Upper lobe of left lung (tissue), 6 donors: ENCODE measurements at regions not wholly inside any gene's neighbourhood (a gene's known extent, or its start where the extent isn't known, plus 50 kb on each side); places are given as distances from the start of the nearest gene placed in this dataset.

ENCODE experiments used
- ATAC-seq, 2 donors: fragments of 200-7000 bp; cut with Tn5 transposase; one replicate each; pipeline ENCODE4 v1.9.1; 2022; ENCODE audit warnings: mild to moderate bottlenecking in 2 of 2, moderate library complexity in 2 of 2; ENCODE audit not compliant: low FRiP score in 2 of 2
- DNase-seq, 2 donors: peaks; one replicate each; pipeline ENCODE4 v3.0.0-alpha.2; 2019 to 2020
- H3K27ac ChIP-seq, 4 donors: fragments of 200-600 bp; sonication (generic); one replicate each; pipeline ENCODE4 v1.5.1; 2016 to 2019
- H3K27me3 ChIP-seq, 4 donors: fragments of 200-600 bp; sonication (generic); one replicate each; pipeline ENCODE4 v1.5.1; 2017 to 2019
- H3K36me3 ChIP-seq, 4 donors: fragments of 200-600 bp; sonication (generic); one replicate each; pipeline ENCODE4 v1.5.1; 2016 to 2019
- H3K4me1 ChIP-seq, 4 donors: fragments of 200-600 bp; sonication (generic); one replicate each; pipeline ENCODE4 v1.5.1; 2018 to 2019
- H3K4me3 ChIP-seq, 4 donors: fragments of 200-600 bp; sonication (generic); one replicate each; pipeline ENCODE4 v1.5.1; 2017 to 2019; ENCODE audit warnings: mild to moderate bottlenecking in 2 of 4, moderate library complexity in 1 of 4
- H3K9me3 ChIP-seq, 4 donors: fragments of 200-600 bp; sonication (generic); one replicate each; pipeline ENCODE4 v1.5.1; 2018 to 2019
- EP300 ChIP-seq, 4 donors: sonication (generic); formaldehyde crosslinking; IDR thresholded peaks; one replicate each; pipeline ENCODE4 v1.5.1; 2017; ENCODE audit warnings: antibody characterized with exemption in 4 of 4, control low read depth in 2 of 4
- POLR2A ChIP-seq, 4 donors: fragments of 450-650 bp; IDR thresholded peaks; one replicate each; pipeline ENCODE4 v1.5.1; 2016 to 2017; ENCODE audit warnings: antibody characterized with exemption in 4 of 4, mild to moderate bottlenecking in 2 of 4
- POLR2AphosphoS5 ChIP-seq, 2 donors: sonication (generic); formaldehyde crosslinking; IDR thresholded peaks; one replicate each; pipeline ENCODE4 v1.5.1; 2017; ENCODE audit warnings: antibody characterized with exemption in 2 of 2
- WGBS, 2 donors: methylation state at CpG; one replicate each; pipeline ENCODE4 v1.1.5; 2017 to 2018; 5-methylcytosine and 5-hydroxymethylcytosine counted together
- TF ChIP-seq, protein P1 (sequence below), 6 experiments: fragments of 450-650 bp in 4 of 6; fragments of 200-600 bp in 2 of 6; sonication (generic) in 2 of 6; IDR thresholded peaks; one replicate each; pipeline ENCODE4 v1.5.1; 2016 to 2019; ENCODE audit warnings: antibody characterized with exemption in 6 of 6
- donor health status: DM: no; HTN: no; CAD: no; lungs with moderate emphysema.
- donor health status: DM: no; HTN: yes; CAD: no; lungs with severe emphysema.

DNA sequence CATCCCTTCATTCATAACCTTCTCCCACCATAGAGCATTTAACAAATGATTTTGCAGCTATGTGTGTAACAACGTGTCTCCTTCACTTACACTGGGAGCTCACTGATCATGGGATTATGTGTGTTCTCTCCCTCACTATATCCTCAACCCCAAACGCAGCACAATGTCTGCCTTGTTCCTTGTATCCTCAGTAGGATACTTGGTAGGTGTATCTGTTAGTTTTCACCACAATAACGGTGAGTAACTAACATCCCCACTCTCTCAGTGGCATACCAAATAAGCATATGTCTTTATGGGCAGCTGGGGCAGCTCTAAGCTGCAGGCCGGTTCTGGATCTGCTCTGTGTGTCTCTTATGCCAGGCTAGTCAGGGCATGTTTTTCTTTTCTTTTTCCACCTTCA, 166.7 kb upstream of the PWP1 start:
- H3K36me3 ChIP-seq = no peaks in the 10 kb centered on the region
- H3K27me3 ChIP-seq = no peaks in the 10 kb centered on the region
- peaks cover 0 to 3% (median 0%) of the 10 kb centered on the region in 4 donors for H3K9me3 ChIP-seq
- no peak overlapping the region for H3K27ac ChIP-seq
- TF ChIP-seq POLR2A (IDR thresholded peaks at IDR 0.05) (no peak), POLR2AphosphoS5 (IDR thresholded peaks at IDR 0.05) (no peak), EP300 (IDR thresholded peaks at IDR 0.05) (no peak)
- TF ChIP-seq, protein P1, sequence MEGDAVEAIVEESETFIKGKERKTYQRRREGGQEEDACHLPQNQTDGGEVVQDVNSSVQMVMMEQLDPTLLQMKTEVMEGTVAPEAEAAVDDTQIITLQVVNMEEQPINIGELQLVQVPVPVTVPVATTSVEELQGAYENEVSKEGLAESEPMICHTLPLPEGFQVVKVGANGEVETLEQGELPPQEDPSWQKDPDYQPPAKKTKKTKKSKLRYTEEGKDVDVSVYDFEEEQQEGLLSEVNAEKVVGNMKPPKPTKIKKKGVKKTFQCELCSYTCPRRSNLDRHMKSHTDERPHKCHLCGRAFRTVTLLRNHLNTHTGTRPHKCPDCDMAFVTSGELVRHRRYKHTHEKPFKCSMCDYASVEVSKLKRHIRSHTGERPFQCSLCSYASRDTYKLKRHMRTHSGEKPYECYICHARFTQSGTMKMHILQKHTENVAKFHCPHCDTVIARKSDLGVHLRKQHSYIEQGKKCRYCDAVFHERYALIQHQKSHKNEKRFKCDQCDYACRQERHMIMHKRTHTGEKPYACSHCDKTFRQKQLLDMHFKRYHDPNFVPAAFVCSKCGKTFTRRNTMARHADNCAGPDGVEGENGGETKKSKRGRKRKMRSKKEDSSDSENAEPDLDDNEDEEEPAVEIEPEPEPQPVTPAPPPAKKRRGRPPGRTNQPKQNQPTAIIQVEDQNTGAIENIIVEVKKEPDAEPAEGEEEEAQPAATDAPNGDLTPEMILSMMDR (IDR thresholded peaks at IDR 0.05) = no peak
- 94% methylated on average over 4 of the region's 4 CpGs for WGBS, 2 donors
- H3K4me1 ChIP-seq = no peaks in the 10 kb centered on the region
- ATAC-seq (no peak), DNase-seq (no peak)
- H3K4me3 ChIP-seq = no peak overlapping the region

GRCh38 chr12:107519906-107520859, 165.4 kb upstream of the PWP1 start:
- peaks cover 0 to 3% (median 0%) of the 10 kb centered on the region in 4 donors for H3K9me3 ChIP-seq
- DNase-seq = no peak
- H3K36me3 ChIP-seq = no peaks in the 10 kb centered on the region
- H3K27me3 ChIP-seq = no peaks in the 10 kb centered on the region
- WGBS, 2 donors = 75% methylated on average over 10 to 19 of the region's 19 CpGs
- no peaks in the 10 kb centered on the region for H3K4me1 ChIP-seq
- TF ChIP-seq POLR2A (IDR thresholded peaks at IDR 0.05) = no peak
- TF ChIP-seq, protein P1 (IDR thresholded peaks at IDR 0.05) = no peak
- TF ChIP-seq POLR2AphosphoS5 (IDR thresholded peaks at IDR 0.05) = no peak
- TF ChIP-seq EP300 (IDR thresholded peaks at IDR 0.05) = no peak
- no peak overlapping the region for H3K4me3 ChIP-seq
- peak in 1 of 2 donors; percentile 30 for ATAC-seq
- no peak overlapping the region for H3K27ac ChIP-seq

DNA sequence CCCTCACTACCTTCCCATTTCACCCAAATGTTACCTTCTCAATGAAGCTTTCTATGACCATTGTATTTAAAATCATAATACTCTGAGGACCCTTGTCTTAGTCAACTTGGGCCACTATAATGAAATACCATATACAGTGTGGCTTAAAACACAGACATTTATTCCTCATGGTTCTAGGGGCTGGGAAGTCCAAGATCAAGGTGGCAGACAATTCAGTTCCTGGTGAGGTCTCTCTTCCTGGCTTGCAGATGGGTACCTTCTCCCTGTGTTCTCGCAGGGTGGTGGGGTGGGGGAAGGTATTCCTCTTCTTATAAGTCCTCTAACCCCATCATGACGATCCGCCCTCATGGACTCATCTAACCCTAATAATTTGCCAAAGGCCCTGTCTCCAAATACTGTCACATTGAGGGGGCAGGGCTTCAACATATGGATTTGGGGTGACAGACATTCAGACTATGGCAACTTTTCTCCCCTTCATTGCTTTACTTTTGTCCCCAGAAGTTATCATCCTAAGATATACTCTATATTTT, 163.7 kb upstream of the PWP1 start:
- no peaks in the 10 kb centered on the region for H3K4me1 ChIP-seq
- H3K27ac ChIP-seq = no peak overlapping the region
- H3K9me3 ChIP-seq = peaks cover 0 to 3% (median 0%) of the 10 kb centered on the region in 4 donors
- WGBS, 2 donors = 96 to 100% methylated on average over 3 of the region's 3 CpGs
- H3K4me3 ChIP-seq = no peak overlapping the region
- DNase-seq = no peak
- ATAC-seq = no peak
- TF ChIP-seq, protein P1 (IDR thresholded peaks at IDR 0.05) = no peak
- TF ChIP-seq EP300 (IDR thresholded peaks at IDR 0.05) (no peak), POLR2AphosphoS5 (IDR thresholded peaks at IDR 0.05) (no peak), POLR2A (IDR thresholded peaks at IDR 0.05) (no peak)
- H3K36me3 ChIP-seq = no peaks in the 10 kb centered on the region
- no peaks in the 10 kb centered on the region for H3K27me3 ChIP-seq

- TF ChIP-seq, protein P1 (IDR thresholded peaks at IDR 0.05) = no peak
- no peak for TF ChIP-seq EP300 (IDR thresholded peaks at IDR 0.05)
- TF ChIP-seq POLR2AphosphoS5 (IDR thresholded peaks at IDR 0.05) = no peak
- TF ChIP-seq POLR2A (IDR thresholded peaks at IDR 0.05) = no peak
- 63 to 85% methylated on average over 3 of the region's 3 CpGs for WGBS, 2 donors
- H3K4me1 ChIP-seq = no peaks in the 10 kb centered on the region
- no peak overlapping the region for H3K4me3 ChIP-seq
- DNase-seq = no peak
- no peaks in the 10 kb centered on the region for H3K36me3 ChIP-seq
- H3K27ac ChIP-seq = no peak overlapping the region
- no peaks in the 10 kb centered on the region for H3K27me3 ChIP-seq
- ATAC-seq = no peak
- H3K9me3 ChIP-seq = peaks cover 0 to 3% (median 0%) of the 10 kb centered on the region in 4 donors
Measured at GRCh38 chr12:107522692-107523477, 162.7 kb upstream of the PWP1 start.
